SK-N-SH (cell line): ENCODE measurements at regions not wholly inside any gene's neighbourhood (a gene's known extent, or its start where the extent isn't known, plus 50 kb on each side); places are given as distances from the start of the nearest gene placed in this dataset.

Experiments
- CTCF ChIA-PET: fragments of 300-600, 350-600 bp; formaldehyde crosslinking; extraction: SDS; loops from one replicate; lab custom pipeline; 2021; lab: Yijun Ruan, JAX
- POLR2A ChIA-PET: fragments of 350-600 bp; sonication (Branson Sonifier 250); formaldehyde crosslinking; extraction: SDS; loops from one replicate; lab custom pipeline; 2020; ENCODE audit warnings: antibody characterized with exemption, inconsistent platforms; lab: Yijun Ruan, JAX
- DNase-seq: peaks from one replicate; pipeline ENCODE4 v3.0.0; 2012
- H2AFZ ChIP-seq: fragments of 200-600 bp; sonication (generic); 2 replicates; pipeline ENCODE4 v1.8.1; 2016; ENCODE audit warnings: antibody characterized with exemption, mild to moderate bottlenecking, low read depth
- H3F3A ChIP-seq: fragments of 200-600 bp; sonication (generic); replicated peaks from 2 replicates; pipeline ENCODE3; 2016; ENCODE audit warnings: antibody characterized with exemption, mild to moderate bottlenecking; ENCODE audit not compliant: insufficient read depth
- H3K27ac ChIP-seq, 2 experiments: fragments of 200-500 bp in 1 of 2; fragments of 200-600 bp in 1 of 2; sonication (Bioruptor generic) in 1 of 2; sonication (generic), shearing (Covaris generic) in 1 of 2; 2 replicates each; pipeline versions ENCODE4 v1.5.1 to v1.6.1; 2014 to 2016; ENCODE audit warnings: low read depth in 2 of 2, inconsistent platforms in 1 of 2, low read length in 1 of 2, mild to moderate bottlenecking in 1 of 2, mixed read lengths in 1 of 2
- H3K27me3 ChIP-seq: fragments of 200-600 bp; sonication (generic), shearing (Covaris generic); 2 replicates; pipeline ENCODE4 v1.6.1; 2016; ENCODE audit warnings: mixed run types; ENCODE audit not compliant: insufficient read depth
- H3K36me3 ChIP-seq, 2 experiments: fragments of 200-500 bp in 1 of 2; fragments of 200-600 bp in 1 of 2; sonication (Bioruptor generic) in 1 of 2; sonication (generic) in 1 of 2; replicated peaks in 1 of 2; 2 replicates each; pipeline versions ENCODE3 to v1.5.1; 2014 to 2016; ENCODE audit warnings: low read length in 1 of 2, mild to moderate bottlenecking in 1 of 2; ENCODE audit not compliant: insufficient read depth in 2 of 2, control insufficient read depth in 1 of 2
- H3K4me1 ChIP-seq, 2 experiments: fragments of 200-500 bp in 1 of 2; fragments of 200-600 bp in 1 of 2; sonication (Bioruptor generic) in 1 of 2; sonication (generic), shearing (Covaris generic) in 1 of 2; 2 replicates each; pipeline versions ENCODE4 v1.5.1 to v1.6.1; 2014 to 2016; ENCODE audit warnings: low read depth in 1 of 2, low read length in 1 of 2, mixed run types in 1 of 2; ENCODE audit not compliant: insufficient read depth in 2 of 2, control insufficient read depth in 1 of 2
- H3K4me2 ChIP-seq: fragments of 200-600 bp; sonication (generic), shearing (Covaris generic); 2 replicates; pipeline ENCODE4 v1.6.1; 2017; ENCODE audit warnings: mixed run types
- H3K4me3 ChIP-seq, 2 experiments: fragments of 200-500 bp in 1 of 2; fragments of 200-600 bp in 1 of 2; sonication (Bioruptor generic) in 1 of 2; sonication (generic), shearing (Covaris generic) in 1 of 2; 2 replicates each; pipeline versions ENCODE4 v1.5.1 to v1.8.1; 2014 to 2016; ENCODE audit warnings: low read depth in 2 of 2, inconsistent platforms in 1 of 2, low read length in 1 of 2, mild to moderate bottlenecking in 1 of 2, mixed read lengths in 1 of 2, moderate library complexity in 1 of 2
- H3K79me2 ChIP-seq: fragments of 200-600 bp; sonication (generic); 2 replicates; pipeline ENCODE4 v1.8.1; 2017; ENCODE audit warnings: mild to moderate bottlenecking; ENCODE audit not compliant: insufficient read depth
- H3K9ac ChIP-seq: fragments of 200-600 bp; sonication (generic); 2 replicates; pipeline ENCODE4 v1.6.1; 2017; ENCODE audit warnings: mixed run types
- H3K9me2 ChIP-seq: fragments of 200-600 bp; sonication (generic); 2 replicates; pipeline ENCODE4 v1.6.1; 2017; ENCODE audit warnings: mixed run types
- H3K9me3 ChIP-seq: fragments of 200-600 bp; sonication (generic); 2 replicates; pipeline ENCODE4 v1.6.1; 2017; ENCODE audit warnings: mixed run types, mild to moderate bottlenecking, moderate library complexity
- H4K20me1 ChIP-seq: fragments of 200-600 bp; sonication (generic); 2 replicates; pipeline ENCODE4 v1.6.1; 2017; ENCODE audit warnings: mild to moderate bottlenecking, mixed run types; ENCODE audit not compliant: insufficient read depth
- CHD2 ChIP-seq: fragments of 150-350 bp; IDR thresholded peaks from 2 replicates; pipeline ENCODE4 v1.6.1; 2018; ENCODE audit warnings: low read length; ENCODE audit not compliant: partially characterized antibody
- ELF1 ChIP-seq: IDR thresholded peaks from 2 replicates; pipeline ENCODE4 v1.4.0; 2012
- FOSL2 ChIP-seq: IDR thresholded peaks from 2 replicates; pipeline ENCODE4 v1.4.0; 2012; ENCODE audit warnings: low read depth, mild to moderate bottlenecking, moderate library complexity, borderline replicate concordance
- FOXJ3 ChIP-seq: sonication (generic); formaldehyde crosslinking; IDR thresholded peaks from 2 replicates; pipeline ENCODE4 v1.5.1; 2020; ENCODE audit warnings: mild to moderate bottlenecking, missing genetic modification reagents
- FOXM1 ChIP-seq: IDR thresholded peaks from 2 replicates; pipeline ENCODE4 v1.4.0; 2012; ENCODE audit warnings: low read depth, mild to moderate bottlenecking
- GABPA ChIP-seq: IDR thresholded peaks from 2 replicates; pipeline ENCODE4 v1.4.0; 2012; ENCODE audit warnings: low read depth, mild to moderate bottlenecking
- GATA2 ChIP-seq: sonication (generic); formaldehyde crosslinking; IDR thresholded peaks from 2 replicates; pipeline ENCODE4 v1.5.0; 2020; ENCODE audit warnings: mild to moderate bottlenecking, missing genetic modification reagents
- JUND ChIP-seq: IDR thresholded peaks from 2 replicates; pipeline ENCODE4 v1.4.0; 2012
- MXI1 ChIP-seq: IDR thresholded peaks from 2 replicates; pipeline ENCODE4 v1.6.1; 2012; ENCODE audit warnings: mild to moderate bottlenecking, low read depth, low read length, improper control_type of control experiment
- NFIC ChIP-seq: IDR thresholded peaks from 2 replicates; pipeline ENCODE4 v1.4.0; 2012; ENCODE audit warnings: borderline replicate concordance
- PBX3 ChIP-seq: IDR thresholded peaks from 2 replicates; pipeline ENCODE4; 2012
- POLR2AphosphoS5 ChIP-seq: IDR thresholded peaks from 2 replicates; pipeline ENCODE4 v1.6.1; 2012; ENCODE audit warnings: low read depth, low read length
- RCOR1 ChIP-seq: fragments of 150-350 bp; IDR thresholded peaks from 2 replicates; pipeline ENCODE4 v1.6.1; 2017; ENCODE audit warnings: antibody characterized with exemption, low read length
- REST ChIP-seq: IDR thresholded peaks from 2 replicates; pipeline ENCODE4 v1.6.1; 2012; ENCODE audit warnings: mild to moderate bottlenecking, low read depth, low read length, moderate library complexity
- RFX5 ChIP-seq: IDR thresholded peaks from 2 replicates; pipeline ENCODE4 v1.6.1; 2012; ENCODE audit warnings: mild to moderate bottlenecking, improper control_type of control experiment, low read length
- RXRA ChIP-seq: IDR thresholded peaks from 2 replicates; pipeline ENCODE4 v1.4.0; 2012; ENCODE audit warnings: low read depth, mild to moderate bottlenecking, borderline replicate concordance
- SMC3 ChIP-seq: IDR thresholded peaks from 2 replicates; pipeline ENCODE4 v1.6.1; 2012; ENCODE audit warnings: low read depth, low read length, improper control_type of control experiment
- TAF1 ChIP-seq: IDR thresholded peaks from 2 replicates; pipeline ENCODE4 v1.6.1; 2012; ENCODE audit warnings: low read depth, mild to moderate bottlenecking, low read length, moderate library complexity, borderline replicate concordance
- TCF12 ChIP-seq: IDR thresholded peaks from 2 replicates; pipeline ENCODE4 v1.4.0; 2012
- TEAD4 ChIP-seq: IDR thresholded peaks from 2 replicates; pipeline ENCODE4 v1.4.0; 2012; ENCODE audit warnings: mild to moderate bottlenecking, borderline replicate concordance; ENCODE audit not compliant: insufficient read depth
- USF1 ChIP-seq: IDR thresholded peaks from 2 replicates; pipeline ENCODE4 v1.4.0; 2012; ENCODE audit warnings: low read depth, borderline replicate concordance
- USF2 ChIP-seq: fragments of 150-350 bp; IDR thresholded peaks from 2 replicates; pipeline ENCODE4 v1.6.1; 2017; ENCODE audit warnings: antibody characterized with exemption, low read length, low read depth, borderline replicate concordance
- YY1 ChIP-seq: IDR thresholded peaks from 2 replicates; pipeline ENCODE4 v1.4.0; 2012; ENCODE audit warnings: low read depth, mild to moderate bottlenecking
- WGBS: methylation state at CpG from one replicate; pipeline ENCODE4 v1.1.6; 2017; ENCODE audit warnings: low lambda C conversion rate; 5-methylcytosine and 5-hydroxymethylcytosine counted together

- no peak for DNase-seq
- Histone ChIP-seq H3K27ac (no peak overlapping the region), H3K9ac (no peak overlapping the region), H3K36me3 (no peaks in the 10 kb centered on the region), H3K9me2 (no peaks in the 10 kb centered on the region), H2AFZ (no peak overlapping the region), H3K4me1 (no peaks in the 10 kb centered on the region), H3K27me3 (0 out of 2 replicates have a peak, but pooled peaks cover 4% of the 10 kb centered on the region), H3K79me2 (no peaks in the 10 kb centered on the region), H3F3A (no peaks in the 10 kb centered on the region), H3K4me2 (no peak overlapping the region), H3K4me3 (no peak overlapping the region), H3K9me3 (no peaks in the 10 kb centered on the region), H4K20me1 (no peaks in the 10 kb centered on the region)
- CTCF ChIA-PET: no interaction called here
- WGBS: 27% methylated on average over 2 of the region's 2 CpGs
- POLR2A ChIA-PET: no interaction called here
- TF ChIP-seq TEAD4: no peak
- no peak for TF ChIP-seq CHD2
- TF ChIP-seq GABPA: no peak
- no peak for TF ChIP-seq FOXJ3
- TF ChIP-seq GATA2: no peak
- no peak for TF ChIP-seq MXI1
- no peak for TF ChIP-seq TCF12
- no peak for TF ChIP-seq USF2
- no peak for TF ChIP-seq REST
- TF ChIP-seq ELF1: no peak
- no peak for TF ChIP-seq NFIC
- TF ChIP-seq FOXM1: no peak
- no peak for TF ChIP-seq YY1
- TF ChIP-seq RFX5: no peak
- no peak for TF ChIP-seq TAF1
- TF ChIP-seq POLR2AphosphoS5: no peak
These were observed 1161.3 kb downstream of the SLITRK1 start for GRCh38 chr13:82720986-82721385.

GRCh38 chr13:82719987-82720386 is 1162.3 kb downstream of the SLITRK1 start:
- no peak overlapping the region for H3K9ac ChIP-seq
- 0 out of 2 replicates have a peak, but pooled peaks cover 4% of the 10 kb centered on the region for H3K27me3 ChIP-seq
- 9% methylated on average over 1 of the region's 1 CpG for WGBS
- H3K4me2 ChIP-seq: no peak overlapping the region
- CTCF ChIA-PET: no interaction called here
- no peaks in the 10 kb centered on the region for H4K20me1 ChIP-seq
- H3K9me3 ChIP-seq: no peaks in the 10 kb centered on the region
- H3K79me2 ChIP-seq: no peaks in the 10 kb centered on the region
- DNase-seq: no peak
- H3K36me3 ChIP-seq: no peaks in the 10 kb centered on the region
- H3K4me1 ChIP-seq: no peaks in the 10 kb centered on the region
- no peak overlapping the region for H2AFZ ChIP-seq
- no peak overlapping the region for H3K27ac ChIP-seq
- H3F3A ChIP-seq: no peaks in the 10 kb centered on the region
- no peak overlapping the region for H3K4me3 ChIP-seq
- POLR2A ChIA-PET: no interaction called here
- no peaks in the 10 kb centered on the region for H3K9me2 ChIP-seq
- TF ChIP-seq USF1 (no peak), USF2 (no peak), RFX5 (no peak), RCOR1 (no peak), PBX3 (no peak), SMC3 (no peak), FOSL2 (no peak), GATA2 (no peak), CHD2 (no peak), JUND (no peak), RXRA (no peak), TCF12 (no peak)
